A673 (cell line): ENCODE measurements at regions not wholly inside any gene's neighbourhood (a gene's known extent, or its start where the extent isn't known, plus 50 kb on each side); places are given as distances from the start of the nearest gene placed in this dataset.

Source experiments
- BruUV-seq: library from RNA; stranded (reverse); fragments of 400-500 nt; replicated peaks from 2 replicates; lab custom pipeline; 2021; lab: Mats Ljungman, UMichigan
- CTCF ChIA-PET: fragments of 300-600 bp; sonication (Branson Sonifier 250); formaldehyde crosslinking; loops from one replicate; lab custom pipeline; 2022; ENCODE audit warnings: antibody characterized with exemption; lab: Charles Lee
- POLR2A ChIA-PET: fragments of 300-600 bp; sonication (Branson Sonifier 250); formaldehyde crosslinking; loops from one replicate; lab custom pipeline; 2022; ENCODE audit warnings: antibody characterized with exemption; ENCODE audit not compliant: low non-redundant PET; lab: Charles Lee
- DNase-seq: peaks from one replicate; pipeline ENCODE4 v3.0.0-alpha.2; 2015; ENCODE audit warnings: low spot score
- H3K27ac ChIP-seq: fragments of 200-600 bp; sonication (generic); 2 replicates; pipeline ENCODE4 v1.5.1; 2016; ENCODE audit warnings: mixed run types, low read depth, mild to moderate bottlenecking, mixed read lengths, antibody characterized with exemption, low read length; ENCODE audit not compliant: poor library complexity, severe bottlenecking
- H3K27me3 ChIP-seq: fragments of 200-600 bp; sonication (generic); replicated peaks from 2 replicates; pipeline ENCODE4 v1.6.1; 2017; ENCODE audit warnings: mixed run types, low read depth, mild to moderate bottlenecking, mixed read lengths, antibody characterized with exemption, low read length; ENCODE audit not compliant: insufficient read depth, poor library complexity
- H3K36me3 ChIP-seq: fragments of 200-600 bp; sonication (generic); 2 replicates; pipeline ENCODE4 v1.6.1; 2016; ENCODE audit warnings: mixed run types, mild to moderate bottlenecking, mixed read lengths, antibody characterized with exemption, low read length; ENCODE audit not compliant: insufficient read depth, poor library complexity, severe bottlenecking
- H3K4me1 ChIP-seq: fragments of 200-600 bp; sonication (generic); 2 replicates; pipeline ENCODE4 v1.6.1; 2017; ENCODE audit warnings: mixed run types, mild to moderate bottlenecking, mixed read lengths, antibody characterized with exemption, low read length; ENCODE audit not compliant: insufficient read depth, poor library complexity, severe bottlenecking
- H3K4me3 ChIP-seq: fragments of 200-600 bp; sonication (generic); 2 replicates; pipeline ENCODE4 v1.5.1; 2016; ENCODE audit warnings: low read depth, mixed run types, mild to moderate bottlenecking, mixed read lengths, low read length; ENCODE audit not compliant: poor library complexity, severe bottlenecking
- H3K9me3 ChIP-seq: fragments of 200-600 bp; sonication (generic); 2 replicates; pipeline ENCODE4 v1.6.1; 2016; ENCODE audit warnings: mixed run types, low read depth, mild to moderate bottlenecking, mixed read lengths, antibody characterized with exemption, low read length; ENCODE audit not compliant: poor library complexity, severe bottlenecking
- EZH2 ChIP-seq: fragments of 200-600 bp; sonication (generic); IDR thresholded peaks from 2 replicates; pipeline ENCODE4 v1.6.1; 2017; ENCODE audit warnings: borderline replicate concordance, low read depth, mild to moderate bottlenecking, mixed read lengths, antibody characterized with exemption, low read length; ENCODE audit not compliant: poor library complexity, severe bottlenecking
- intact Hi-C: fragments of 100-400 bp; cut with micrococcal nuclease; formaldehyde crosslinking; loops from one replicate; pipeline ENCODE4 v1.10.0; 2022; ENCODE audit not compliant: unreplicated experiment
- TF ChIP-seq, protein P1 (sequence below): fragments of 300-800, 200-600 bp; sonication (generic); conservative IDR thresholded peaks from 2 replicates; pipeline ENCODE4 v1.5.1; 2017; ENCODE audit warnings: low read depth, mild to moderate bottlenecking, antibody characterized with exemption, low read length, moderate library complexity, mixed read lengths

DNA sequence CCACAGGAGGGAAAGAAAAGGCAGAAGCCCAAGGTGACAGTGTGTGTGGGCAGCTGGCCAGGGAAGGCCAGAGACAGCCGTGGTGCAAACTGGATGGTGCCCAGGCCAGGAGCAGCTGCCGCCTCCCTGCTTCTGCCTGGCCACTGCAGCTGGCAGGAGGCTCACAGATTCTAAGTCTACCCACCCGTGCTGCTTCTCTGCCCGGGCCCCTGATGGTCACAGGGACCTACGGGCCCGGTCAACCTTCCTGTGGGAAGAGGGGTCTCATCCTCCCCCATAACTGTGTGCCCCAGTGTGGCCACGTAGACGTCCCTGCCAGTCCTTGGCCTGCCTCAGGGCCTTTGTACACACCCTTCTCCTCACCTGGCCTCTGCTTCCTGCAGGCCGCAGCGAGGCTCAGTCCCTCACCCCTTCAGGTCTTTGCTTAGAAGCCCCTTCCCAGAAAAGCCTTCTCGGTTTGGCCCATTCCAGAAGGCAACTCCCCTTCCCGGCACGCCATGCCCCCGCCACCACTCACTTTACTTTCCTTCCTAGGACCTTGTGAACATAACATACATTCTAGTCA lies 192.6 kb upstream of the AJAP1 start:
- H3K27me3 ChIP-seq = no peaks in the 10 kb centered on the region
- no peaks in the 10 kb centered on the region for H3K36me3 ChIP-seq
- H3K4me3 ChIP-seq = no peak overlapping the region
- ChIA-PET CTCF (no interaction called here), POLR2A (no interaction called here)
- no TSS peak for BruUV-seq
- H3K4me1 ChIP-seq = no peaks in the 10 kb centered on the region
- H3K9me3 ChIP-seq = peaks cover 3% of the 10 kb centered on the region
- no peak overlapping the region for H3K27ac ChIP-seq
- intact Hi-C loops = no loop called here
- DNase-seq = no peak
- TF ChIP-seq, protein P1, sequence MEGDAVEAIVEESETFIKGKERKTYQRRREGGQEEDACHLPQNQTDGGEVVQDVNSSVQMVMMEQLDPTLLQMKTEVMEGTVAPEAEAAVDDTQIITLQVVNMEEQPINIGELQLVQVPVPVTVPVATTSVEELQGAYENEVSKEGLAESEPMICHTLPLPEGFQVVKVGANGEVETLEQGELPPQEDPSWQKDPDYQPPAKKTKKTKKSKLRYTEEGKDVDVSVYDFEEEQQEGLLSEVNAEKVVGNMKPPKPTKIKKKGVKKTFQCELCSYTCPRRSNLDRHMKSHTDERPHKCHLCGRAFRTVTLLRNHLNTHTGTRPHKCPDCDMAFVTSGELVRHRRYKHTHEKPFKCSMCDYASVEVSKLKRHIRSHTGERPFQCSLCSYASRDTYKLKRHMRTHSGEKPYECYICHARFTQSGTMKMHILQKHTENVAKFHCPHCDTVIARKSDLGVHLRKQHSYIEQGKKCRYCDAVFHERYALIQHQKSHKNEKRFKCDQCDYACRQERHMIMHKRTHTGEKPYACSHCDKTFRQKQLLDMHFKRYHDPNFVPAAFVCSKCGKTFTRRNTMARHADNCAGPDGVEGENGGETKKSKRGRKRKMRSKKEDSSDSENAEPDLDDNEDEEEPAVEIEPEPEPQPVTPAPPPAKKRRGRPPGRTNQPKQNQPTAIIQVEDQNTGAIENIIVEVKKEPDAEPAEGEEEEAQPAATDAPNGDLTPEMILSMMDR = no peak
- TF ChIP-seq EZH2 = no peak

DNA sequence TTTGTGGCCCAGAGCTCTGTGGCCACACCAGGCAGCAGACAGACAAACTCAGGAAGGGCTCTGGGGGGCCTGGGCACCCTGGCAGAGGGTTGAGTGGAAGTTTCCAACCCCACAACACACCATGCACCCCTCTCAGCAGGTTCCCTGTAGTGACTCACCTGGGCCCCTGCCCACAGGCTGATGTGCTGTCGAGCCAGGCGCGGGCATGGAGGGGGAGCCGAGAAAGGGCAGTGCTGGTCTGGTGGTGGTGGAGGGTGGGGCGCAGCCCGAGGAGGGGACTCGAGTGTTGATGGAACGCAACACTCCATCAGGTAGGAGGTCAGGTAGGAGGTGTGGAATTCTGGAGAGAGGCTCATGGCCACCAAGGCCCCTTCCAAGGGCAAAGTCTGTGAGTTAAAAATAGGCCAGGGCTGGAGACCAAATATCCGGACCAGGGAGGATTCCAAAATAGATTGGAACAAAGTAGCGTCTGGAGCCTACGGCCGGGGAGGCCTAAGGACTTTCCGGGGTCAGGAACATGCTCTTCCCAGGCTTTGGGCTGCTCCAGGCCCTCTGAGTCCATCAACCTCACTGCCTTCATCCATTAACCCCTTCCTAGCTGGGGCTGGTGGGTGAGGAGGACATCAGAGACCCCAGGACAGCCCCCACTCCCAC lies 191.5 kb upstream of the AJAP1 start:
- Histone ChIP-seq H3K4me1 (no peaks in the 10 kb centered on the region), H3K27ac (no peak overlapping the region), H3K27me3 (no peaks in the 10 kb centered on the region), H3K36me3 (no peaks in the 10 kb centered on the region), H3K9me3 (peaks cover 3% of the 10 kb centered on the region), H3K4me3 (no peak overlapping the region)
- DNase-seq = no peak
- POLR2A ChIA-PET = no interaction called here
- TF ChIP-seq EZH2 = no peak
- TF ChIP-seq, protein P1 = no peak
- no TSS peak for BruUV-seq
- intact Hi-C loops = no loop called here
- CTCF ChIA-PET = no interaction called here

GRCh38 chr1:4463631-4464030 lies 190.8 kb upstream of the AJAP1 start:
- ChIA-PET POLR2A (no interaction called here), CTCF (no interaction called here)
- Histone ChIP-seq H3K27me3 (no peaks in the 10 kb centered on the region), H3K27ac (no peak overlapping the region), H3K9me3 (peaks cover 3% of the 10 kb centered on the region), H3K36me3 (no peaks in the 10 kb centered on the region), H3K4me1 (no peaks in the 10 kb centered on the region), H3K4me3 (no peak overlapping the region)
- no TSS peak for BruUV-seq
- no peak for TF ChIP-seq EZH2
- TF ChIP-seq, protein P1 = no peak
- intact Hi-C loops = no loop called here
- DNase-seq = no peak
